GM12873 (cell line): ENCODE measurements at regions not wholly inside any gene's neighbourhood (a gene's known extent, or its start where the extent isn't known, plus 50 kb on each side); places are given as distances from the start of the nearest gene placed in this dataset.

ENCODE experiments used
- TF ChIP-seq, protein P1 (sequence below): IDR thresholded peaks from 2 replicates; pipeline ENCODE4 v1.5.1; 2012; ENCODE audit warnings: low read depth, mild to moderate bottlenecking, moderate library complexity, low read length, control low read depth; ENCODE audit not compliant: insufficient read depth; ENCODE audit errors: missing control alignments

DNA sequence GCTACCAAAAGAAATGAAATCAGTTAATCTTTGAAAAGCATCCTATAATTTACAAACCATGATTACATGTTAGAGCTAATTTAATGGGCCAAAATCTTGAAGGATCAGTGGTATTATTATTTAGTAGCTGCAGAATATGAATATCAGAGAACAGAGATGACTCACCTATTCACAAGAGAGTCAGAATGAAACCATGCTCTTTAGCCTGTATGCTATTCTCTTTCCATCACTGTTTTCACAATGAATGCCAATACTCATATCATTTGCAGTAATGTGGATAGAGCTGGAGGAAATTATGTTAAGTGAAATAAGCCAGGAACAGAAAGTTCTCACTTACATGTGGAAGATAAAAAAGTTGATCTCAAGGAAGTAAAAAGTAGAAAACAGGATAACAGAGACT, 414.1 kb downstream of the CENPC start:
- TF ChIP-seq, protein P1, sequence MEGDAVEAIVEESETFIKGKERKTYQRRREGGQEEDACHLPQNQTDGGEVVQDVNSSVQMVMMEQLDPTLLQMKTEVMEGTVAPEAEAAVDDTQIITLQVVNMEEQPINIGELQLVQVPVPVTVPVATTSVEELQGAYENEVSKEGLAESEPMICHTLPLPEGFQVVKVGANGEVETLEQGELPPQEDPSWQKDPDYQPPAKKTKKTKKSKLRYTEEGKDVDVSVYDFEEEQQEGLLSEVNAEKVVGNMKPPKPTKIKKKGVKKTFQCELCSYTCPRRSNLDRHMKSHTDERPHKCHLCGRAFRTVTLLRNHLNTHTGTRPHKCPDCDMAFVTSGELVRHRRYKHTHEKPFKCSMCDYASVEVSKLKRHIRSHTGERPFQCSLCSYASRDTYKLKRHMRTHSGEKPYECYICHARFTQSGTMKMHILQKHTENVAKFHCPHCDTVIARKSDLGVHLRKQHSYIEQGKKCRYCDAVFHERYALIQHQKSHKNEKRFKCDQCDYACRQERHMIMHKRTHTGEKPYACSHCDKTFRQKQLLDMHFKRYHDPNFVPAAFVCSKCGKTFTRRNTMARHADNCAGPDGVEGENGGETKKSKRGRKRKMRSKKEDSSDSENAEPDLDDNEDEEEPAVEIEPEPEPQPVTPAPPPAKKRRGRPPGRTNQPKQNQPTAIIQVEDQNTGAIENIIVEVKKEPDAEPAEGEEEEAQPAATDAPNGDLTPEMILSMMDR: no peak

DNA sequence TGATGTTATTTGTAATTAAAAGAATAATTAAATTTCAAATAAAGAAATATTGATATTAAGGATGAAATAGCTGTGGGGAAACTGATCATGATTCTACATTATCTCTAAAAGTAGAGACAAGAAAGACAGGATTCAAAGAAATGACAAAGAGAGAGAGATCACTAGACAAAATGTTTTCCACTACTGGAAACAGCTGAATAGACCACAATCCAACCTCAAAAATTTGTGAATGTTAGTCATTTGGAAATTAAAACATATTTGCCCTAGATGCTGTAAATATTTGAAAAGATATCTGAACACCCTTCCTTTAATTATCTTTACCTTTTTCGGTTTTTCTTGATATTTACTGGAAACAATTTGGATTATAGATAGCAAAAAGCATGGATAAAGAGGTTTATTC, 414.9 kb downstream of the CENPC start:
- TF ChIP-seq, protein P1: no peak

DNA sequence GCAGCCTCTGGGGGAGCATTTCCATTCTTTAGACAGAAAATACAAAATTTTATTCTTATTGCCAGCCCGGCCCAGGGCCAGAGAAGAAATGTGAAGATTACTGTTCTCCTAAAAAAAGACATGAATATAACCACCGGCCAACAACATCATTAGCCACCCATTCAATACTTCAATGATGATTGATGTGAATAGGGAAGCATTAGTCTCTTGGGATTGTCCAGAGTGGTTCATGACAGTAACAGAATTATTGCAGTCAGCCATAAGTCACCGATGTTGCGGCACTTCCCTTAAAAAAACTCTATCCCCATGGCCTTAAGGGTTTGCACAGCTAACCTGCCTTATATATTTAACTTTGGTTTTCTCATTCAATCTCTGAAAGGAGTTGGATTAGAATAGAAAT, 418.7 kb downstream of the CENPC start:
- TF ChIP-seq, protein P1: no peak

DNA sequence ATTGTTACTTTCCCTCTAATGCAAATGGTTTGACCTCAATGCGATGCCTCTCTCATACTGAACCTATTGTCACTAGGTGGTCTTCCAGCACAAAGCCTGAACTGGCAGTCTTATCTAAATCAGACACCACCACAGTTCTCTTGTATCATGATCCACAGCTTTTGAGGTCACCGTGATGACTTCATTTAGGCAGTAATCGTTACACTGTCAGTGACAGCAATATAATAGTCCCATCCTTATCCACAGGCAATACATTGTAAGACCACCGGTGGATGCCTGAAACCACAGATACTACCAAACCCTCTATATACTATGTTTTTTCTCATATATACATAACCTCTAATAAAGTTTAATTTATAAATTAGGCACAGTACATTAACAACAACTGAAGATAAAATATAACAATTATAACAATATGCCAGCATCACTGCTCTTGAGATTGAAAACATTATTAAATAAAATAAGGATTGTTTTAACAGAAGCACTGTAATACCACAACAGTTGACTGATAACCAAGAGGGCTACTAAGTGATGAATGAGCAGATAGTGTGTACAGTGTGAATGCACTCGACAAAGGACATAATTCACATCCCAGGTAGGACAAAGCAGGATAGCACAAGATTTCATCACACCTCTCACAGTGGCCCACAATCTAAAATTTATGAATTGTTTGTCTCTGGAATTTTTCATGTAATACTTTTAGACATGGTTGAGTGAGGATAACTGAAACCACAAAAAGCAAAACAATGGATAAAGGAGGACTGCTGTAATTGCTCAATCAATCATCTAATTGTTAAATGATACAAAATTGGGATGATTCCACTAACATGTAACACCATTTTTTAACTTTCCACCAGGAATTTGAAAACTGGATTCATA, 419.4 kb downstream of the CENPC start:
- TF ChIP-seq, protein P1: no peak

DNA sequence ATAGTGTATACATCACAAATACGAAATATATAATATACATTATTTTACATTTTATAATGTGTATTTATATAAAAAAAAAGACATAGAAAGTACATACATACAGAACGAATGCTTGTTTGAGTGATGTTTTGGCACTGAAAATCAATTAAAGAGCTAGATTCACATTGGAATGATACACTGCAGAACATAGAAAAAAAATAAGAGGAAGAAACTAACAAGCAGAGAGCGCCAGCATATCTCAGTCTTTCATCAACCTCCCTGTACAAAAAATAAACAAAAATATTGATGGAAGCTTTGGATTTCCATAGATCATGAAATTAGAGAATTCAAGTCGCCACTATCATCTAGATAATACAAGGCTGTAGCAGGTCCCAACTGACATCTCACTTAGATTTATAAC, 420.6 kb downstream of the CENPC start:
- TF ChIP-seq, protein P1: no peak

DNA sequence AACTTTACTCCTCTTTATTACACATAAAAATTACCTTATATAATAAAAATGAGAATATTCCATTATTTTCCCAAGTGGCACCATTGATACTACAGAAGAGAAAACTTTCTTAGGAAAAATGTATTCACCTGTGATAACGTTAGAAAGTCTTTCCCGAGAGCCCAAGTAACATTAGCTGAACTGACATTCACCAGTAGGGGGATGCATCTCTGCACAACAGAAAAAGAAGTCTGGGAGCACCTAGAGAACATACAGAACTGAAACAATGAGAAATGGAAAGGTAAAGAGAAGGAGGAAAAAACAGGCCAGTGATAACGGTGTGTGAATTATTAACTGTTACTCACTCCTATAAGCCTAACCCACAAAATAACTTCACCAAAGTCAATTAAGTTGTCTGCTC, 423.3 kb downstream of the CENPC start:
- TF ChIP-seq, protein P1: peak; percentile 46

DNA sequence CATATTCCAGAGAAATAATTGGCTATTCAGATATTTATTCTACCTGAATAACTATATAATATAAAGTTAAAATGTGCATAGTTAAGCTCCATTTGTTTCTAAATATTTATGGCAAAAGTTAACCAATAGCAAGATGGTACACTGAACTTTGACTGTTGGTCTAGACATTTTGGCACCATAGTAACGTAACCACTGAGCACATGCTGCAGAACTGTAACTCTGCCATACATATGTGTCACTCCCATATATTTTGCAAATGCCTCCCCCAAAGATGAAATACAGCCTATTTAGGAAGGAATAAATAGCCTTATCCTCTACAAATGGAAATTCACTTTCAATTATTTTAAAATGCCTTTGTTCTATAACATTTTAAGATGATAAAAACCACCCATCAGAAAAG, 424.9 kb downstream of the CENPC start:
- TF ChIP-seq, protein P1: no peak
